SK-N-DZ (cell line): ENCODE measurements at regions not wholly inside any gene's neighbourhood (a gene's known extent, or its start where the extent isn't known, plus 50 kb on each side); places are given as distances from the start of the nearest gene placed in this dataset.
A peak's percentile ranks its signal among the peaks of the same experiment; 100 is the strongest.

ENCODE experiments used
- DNase-seq: peaks from one replicate; pipeline ENCODE4 v3.0.0-alpha.2; 2015; ENCODE audit warnings: low spot score

- DNase-seq = no peak
Observed at GRCh38 chr1:39107341-39108290, 81.5 kb downstream of the NDUFS5 start.

GRCh38 chr1:39109644-39110043 lies 83.5 kb downstream of the NDUFS5 start:
- DNase-seq = no peak

GRCh38 chr1:39110325-39110851 lies 84.2 kb downstream of the NDUFS5 start:
- no peak for DNase-seq

- no peak for DNase-seq
Observed at GRCh38 chr1:39110882-39111281, 84.7 kb downstream of the NDUFS5 start.

GRCh38 chr1:39113109-39113743 lies 87.1 kb downstream of the NDUFS5 start:
- DNase-seq = no peak

- DNase-seq = no peak
Observed at GRCh38 chr1:39115271-39116110, 89.0 kb upstream of the MACF1 start.

GRCh38 chr1:39116116-39116607 lies 88.3 kb upstream of the MACF1 start:
- DNase-seq = no peak

- peak; percentile 21 for DNase-seq
Observed at GRCh38 chr1:39116860-39117728, 87.4 kb upstream of the MACF1 start.

GRCh38 chr1:39117899-39118450 lies 86.5 kb upstream of the MACF1 start:
- no peak for DNase-seq

- no peak for DNase-seq
Observed at GRCh38 chr1:39122056-39122455, 82.4 kb upstream of the MACF1 start.

GRCh38 chr1:39124282-39124681 lies 80.2 kb upstream of the MACF1 start:
- DNase-seq = no peak

GRCh38 chr1:39127513-39127912 lies 77.0 kb upstream of the MACF1 start:
- DNase-seq = no peak

GRCh38 chr1:39128126-39128525 lies 76.4 kb upstream of the MACF1 start:
- DNase-seq = no peak

- DNase-seq = no peak
Observed at GRCh38 chr1:39128959-39129358, 75.5 kb upstream of the MACF1 start.

GRCh38 chr1:39129514-39129913 lies 75.0 kb upstream of the MACF1 start:
- no peak for DNase-seq

- no peak for DNase-seq
Observed at GRCh38 chr1:39130325-39130724, 74.2 kb upstream of the MACF1 start.

- no peak for DNase-seq
Observed at GRCh38 chr1:39131940-39132339, 72.6 kb upstream of the MACF1 start.

GRCh38 chr1:39132505-39133339 lies 71.8 kb upstream of the MACF1 start:
- no peak for DNase-seq

GRCh38 chr1:39133340-39133684 lies 71.2 kb upstream of the MACF1 start:
- DNase-seq = no peak
